ENCODE measurements at regions not wholly inside any gene's neighbourhood (a gene's known extent, or its start where the extent isn't known, plus 50 kb on each side); places are given as distances from the start of the nearest gene placed in this dataset.
"Not testable (repeated sequence)": the region's sequence is repeated elsewhere in the genome, so short reads cannot be mapped to it uniquely, and the experiment has no call there.

DNA sequence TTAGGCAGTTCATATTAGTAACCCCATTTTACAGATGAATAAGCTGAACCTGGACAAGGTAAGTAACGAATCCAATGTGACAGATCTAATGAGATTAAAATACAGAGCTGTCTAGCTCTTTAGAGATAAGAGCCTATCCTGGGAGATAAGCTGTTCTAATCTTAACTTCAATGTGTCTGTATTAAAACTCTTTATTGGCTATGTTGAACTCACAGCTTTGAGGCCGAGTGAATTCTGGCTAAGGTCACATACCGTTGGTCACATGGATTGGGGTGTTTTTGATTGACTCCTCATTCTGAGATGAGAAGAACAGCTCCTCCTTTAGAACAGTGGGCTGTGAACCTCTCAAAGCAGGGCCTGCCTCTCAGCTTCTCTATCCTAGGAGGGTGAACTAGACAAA lies 113.4 kb upstream of the EEPD1 start:
- DNase-seq, result no peak

DNA sequence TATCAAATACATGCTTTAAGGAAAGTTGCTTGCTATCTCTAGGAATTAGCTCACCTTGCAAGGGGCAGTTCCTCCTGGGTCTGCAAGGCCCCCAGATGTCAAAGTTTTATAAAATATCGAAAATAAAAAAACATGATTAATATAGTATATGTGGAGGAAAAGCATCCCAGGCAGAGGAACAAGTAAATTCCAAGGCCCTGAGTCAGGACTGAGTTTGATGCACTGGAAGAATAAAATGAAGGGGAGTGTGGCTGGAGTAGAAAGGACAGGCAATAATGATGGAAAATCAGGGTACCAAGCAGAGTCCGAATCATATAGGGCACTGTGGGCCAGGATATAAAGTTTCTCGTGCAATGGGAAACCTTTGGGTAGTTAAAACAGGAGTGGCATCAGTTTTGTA lies 112.4 kb upstream of the EEPD1 start:
- DNase-seq, result no peak

DNA sequence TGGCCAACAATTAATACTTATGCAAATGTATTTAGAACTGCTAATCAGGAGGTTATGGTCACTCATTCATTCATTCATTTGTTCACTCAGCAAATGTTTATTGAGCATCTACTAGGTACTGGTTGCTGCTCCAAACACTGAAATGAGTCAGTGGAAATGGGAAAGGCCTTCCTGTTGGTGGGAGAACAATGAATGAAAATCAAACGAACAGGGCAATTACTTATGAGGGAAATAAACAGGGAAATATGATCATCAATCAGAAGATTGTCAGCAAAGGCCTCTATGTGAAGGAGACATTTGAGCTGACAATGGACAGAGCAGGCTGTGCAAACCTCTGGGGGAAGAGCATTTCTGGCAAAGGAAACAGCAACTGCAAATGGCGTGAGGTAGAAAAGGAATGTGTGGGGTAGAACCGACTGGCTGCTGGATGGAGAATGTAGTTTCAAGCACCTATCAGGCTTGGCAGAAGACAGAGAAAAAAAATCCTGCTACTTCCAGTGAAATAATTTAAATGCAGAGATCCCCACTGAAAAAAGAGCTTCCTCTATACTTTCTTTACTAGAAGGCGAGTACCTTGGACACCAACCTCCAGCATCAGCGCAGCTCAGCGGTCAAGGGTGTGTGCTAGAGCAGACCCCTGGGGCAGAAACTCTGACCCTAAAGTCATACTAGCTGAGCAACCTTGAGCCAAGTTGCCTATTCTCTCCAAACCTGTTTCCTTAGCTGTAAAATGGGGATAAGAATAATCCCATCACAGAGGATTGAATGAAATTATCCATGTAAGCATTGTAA lies 108.8 kb upstream of the EEPD1 start:
- DNase-seq, result no peak

DNA sequence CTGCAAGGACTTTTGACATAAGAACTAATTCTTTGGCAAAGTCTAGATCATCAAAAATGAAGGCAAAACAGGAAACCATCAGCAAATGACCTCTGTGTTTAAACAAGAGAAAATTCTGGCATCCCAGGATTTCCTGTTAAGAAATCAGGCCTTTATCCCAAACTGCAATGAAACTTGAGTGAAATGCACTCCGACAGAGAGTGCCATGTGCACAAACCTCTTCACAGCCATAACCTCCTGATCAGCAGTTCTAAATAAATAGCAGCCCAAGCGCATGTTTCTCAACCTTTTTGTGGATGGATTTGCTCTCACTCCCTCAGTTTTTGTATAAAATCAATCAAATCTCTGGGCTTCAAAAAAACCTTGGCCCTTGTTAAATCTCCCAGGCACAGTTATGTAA lies 107.7 kb upstream of the EEPD1 start:
- no peak for DNase-seq

DNA sequence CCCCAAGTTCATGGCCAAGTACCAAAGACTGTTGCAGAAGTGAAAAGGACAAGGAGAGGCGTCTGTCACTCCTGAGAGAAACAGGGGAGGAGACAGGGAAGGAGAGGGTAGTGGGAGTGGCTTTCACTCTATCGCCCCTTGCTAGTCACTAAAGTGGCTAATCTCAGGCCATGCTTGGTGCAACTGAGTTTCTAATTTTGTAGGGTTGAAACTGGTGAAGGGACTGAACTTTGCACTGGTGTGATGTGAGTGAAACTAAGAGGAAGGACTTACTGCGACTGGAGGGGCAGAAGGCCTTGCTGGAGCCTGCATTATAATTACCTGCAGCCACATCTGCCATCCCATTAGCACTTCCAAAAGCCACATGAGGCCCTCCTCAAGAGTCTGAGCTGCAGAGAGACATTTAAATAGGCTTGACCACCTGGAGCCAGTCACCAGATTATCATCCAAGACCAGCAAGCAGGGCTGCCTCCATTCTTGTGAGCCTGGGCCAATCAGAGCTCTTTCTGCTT lies 107.2 kb upstream of the EEPD1 start:
- DNase-seq, result no peak

DNA sequence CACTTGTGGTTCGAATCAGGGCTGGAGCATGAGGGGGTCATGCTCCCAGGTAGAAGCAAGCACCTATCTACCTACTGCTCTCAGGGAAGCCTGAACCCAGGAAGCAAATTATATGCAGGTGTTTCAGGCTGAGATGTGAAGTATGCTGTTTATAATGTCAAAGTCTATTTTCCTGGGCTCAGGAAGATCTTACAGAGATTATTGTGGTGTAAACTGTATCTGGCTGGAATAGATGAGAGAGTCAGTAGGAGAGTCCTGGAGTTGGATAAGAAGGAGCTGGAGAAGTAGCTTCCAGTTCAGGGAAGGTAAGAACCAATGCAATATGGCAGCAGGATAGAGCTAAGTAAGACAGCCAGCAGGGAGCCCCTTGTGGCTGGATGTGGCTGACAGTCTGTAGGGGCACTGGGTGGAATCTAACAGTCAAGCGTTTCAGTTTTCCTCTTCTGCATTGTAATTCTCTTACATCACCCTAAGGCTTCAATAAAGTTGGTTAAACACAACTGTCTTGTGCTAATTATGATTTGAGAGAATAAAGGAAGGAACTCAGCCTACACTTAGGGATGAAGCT lies 105.9 kb upstream of the EEPD1 start:
- DNase-seq, result no peak

DNA sequence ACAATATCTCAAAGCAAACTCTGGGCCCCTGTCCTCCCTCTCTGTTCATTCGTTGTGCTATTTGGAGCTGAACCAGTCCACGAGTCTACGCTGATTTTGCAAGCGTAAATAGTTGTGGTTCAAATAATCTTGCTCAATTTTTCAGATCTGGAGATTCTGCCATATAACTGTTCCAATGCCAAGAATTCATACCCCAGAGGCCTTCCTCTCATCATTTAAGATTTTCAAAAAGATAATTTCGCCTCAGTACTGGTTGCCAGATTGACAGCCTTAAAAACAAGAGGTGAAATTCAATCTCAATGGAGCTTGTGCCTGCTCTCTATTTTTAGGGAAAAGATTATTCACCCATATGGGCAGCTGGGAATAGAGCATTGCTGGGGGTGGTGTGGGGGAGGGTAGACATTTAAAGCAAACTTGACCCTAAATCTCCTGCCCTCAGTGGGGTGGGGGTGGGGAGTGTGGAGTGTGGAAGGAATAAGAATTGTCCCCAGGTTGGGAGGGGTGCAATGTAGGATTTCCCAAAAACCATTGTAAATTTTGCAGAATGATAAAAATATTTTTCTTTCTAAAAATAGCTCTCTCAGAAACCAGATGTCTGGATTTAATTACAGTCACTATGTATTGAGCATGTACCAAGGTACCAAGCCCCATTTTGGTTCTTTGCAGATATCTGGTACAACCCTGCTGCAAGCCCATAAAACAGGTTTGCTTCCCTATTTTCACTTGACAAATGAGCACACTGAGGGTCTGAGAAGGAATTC lies 104.7 kb upstream of the EEPD1 start:
- DNase-seq, result no peak

DNA sequence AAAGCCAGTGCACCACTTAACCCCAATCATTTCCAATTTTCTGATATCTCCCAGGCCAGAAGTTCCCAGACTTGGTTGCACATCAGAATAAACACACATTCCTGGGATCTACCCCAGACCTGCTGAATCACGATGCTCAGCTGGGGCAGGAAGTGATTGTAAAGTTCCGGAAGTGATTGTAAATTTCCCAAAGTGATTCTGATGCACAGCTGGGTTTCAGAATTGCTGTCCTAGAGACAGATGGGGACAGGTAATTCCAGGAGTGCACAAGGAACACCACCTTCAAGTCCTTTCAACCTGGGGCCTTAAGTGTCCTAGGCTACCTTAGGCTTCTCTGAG lies 104.2 kb upstream of the EEPD1 start:
- DNase-seq, result no peak

DNA sequence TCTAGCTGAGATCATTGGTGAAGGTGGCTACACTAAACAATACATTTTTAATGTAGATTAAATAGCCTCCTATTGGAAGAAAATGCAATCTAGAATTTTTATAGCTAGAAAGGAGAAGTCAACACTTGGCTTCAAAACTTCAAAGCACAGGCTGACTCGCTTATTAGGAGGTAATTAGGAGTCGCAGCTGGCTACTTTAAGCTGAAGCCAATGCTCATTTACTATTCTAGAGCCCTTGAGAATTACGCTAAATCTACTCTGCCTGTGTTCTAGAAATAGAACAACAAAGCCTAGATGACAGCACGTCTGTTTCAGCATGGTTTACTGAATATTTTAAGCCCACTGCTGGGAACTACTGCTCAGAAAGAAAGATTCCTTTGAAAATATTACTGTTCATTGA lies 101.6 kb upstream of the EEPD1 start:
- DNase-seq, result no peak

DNA sequence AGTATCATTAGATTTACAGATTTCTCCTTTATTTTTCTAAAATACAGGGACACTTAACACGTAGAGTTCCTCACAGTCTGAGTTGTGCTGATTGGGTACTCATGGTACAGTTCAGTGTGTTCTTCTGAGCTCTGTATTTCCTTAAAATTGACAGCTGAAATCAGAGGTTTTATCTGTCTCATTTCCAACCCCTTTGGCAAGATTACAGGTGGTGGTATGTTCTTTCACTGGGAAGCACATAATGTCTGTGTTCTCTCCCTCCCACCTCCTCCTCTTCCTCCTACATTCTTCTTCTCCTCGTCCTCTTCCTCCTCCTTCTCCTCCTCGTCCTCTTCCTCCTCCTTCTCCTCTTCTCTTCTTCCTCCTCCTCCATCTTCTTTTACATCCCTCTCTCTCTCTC lies 99.5 kb upstream of the EEPD1 start:
- no peak for DNase-seq

DNA sequence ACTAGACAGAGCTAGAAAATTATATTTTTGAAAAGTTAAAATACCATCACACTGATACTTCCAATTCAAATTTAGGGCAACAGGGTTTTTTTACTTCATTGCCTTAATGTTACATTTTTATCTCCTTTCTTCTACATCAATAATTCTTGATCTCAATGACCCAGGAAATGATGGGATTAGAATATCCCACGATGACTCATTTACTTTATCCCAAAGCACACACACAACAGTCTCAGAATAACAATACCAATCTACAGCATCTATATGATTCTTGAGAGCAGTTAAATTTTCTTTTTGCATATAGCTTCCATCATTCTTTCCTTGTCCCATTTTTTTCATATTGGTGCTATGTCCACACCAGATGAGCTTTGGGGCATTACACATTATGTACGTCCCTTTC lies 98.4 kb upstream of the EEPD1 start:
- DNase-seq, result no peak

DNA sequence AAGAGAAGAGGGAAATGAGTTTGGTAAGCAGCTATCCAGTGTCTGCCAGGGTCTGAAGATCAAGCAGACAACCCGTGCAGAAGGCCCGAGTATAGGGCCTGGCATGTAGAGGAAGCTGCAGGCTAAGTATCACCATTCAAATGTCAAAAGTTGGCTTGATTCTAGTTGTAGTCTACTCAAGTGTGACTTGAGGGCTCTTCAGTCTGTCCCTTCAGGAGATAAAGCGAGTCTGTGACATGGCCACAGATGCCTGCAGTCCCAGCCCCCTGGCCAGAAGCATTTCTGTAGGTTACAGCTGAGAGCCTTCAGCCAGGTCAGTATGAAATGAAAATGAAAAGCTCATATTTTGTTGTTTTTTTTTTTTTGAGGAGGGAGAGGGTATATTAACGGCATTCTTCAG lies 97.8 kb upstream of the EEPD1 start:
- no peak for DNase-seq

DNA sequence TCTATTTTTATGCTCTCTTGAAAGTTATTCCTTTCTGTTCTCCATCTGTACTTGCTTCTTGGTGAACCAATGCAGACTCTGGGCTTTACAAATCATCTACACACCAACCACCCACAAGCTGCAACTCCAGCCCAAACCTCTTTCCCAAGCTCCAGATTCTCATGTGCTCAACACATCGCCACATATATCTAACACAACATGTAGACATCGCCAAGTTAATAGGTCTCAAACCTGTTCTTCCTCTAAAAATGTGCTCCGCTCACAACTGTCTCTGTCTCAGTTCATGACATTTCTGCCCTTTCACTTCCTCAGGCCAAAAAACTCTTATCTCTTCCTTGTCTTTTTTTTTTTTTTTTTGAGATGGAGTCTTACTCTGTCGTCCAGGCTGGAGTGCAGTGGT lies 95.7 kb upstream of the EEPD1 start:
- DNase-seq, result no peak

DNA sequence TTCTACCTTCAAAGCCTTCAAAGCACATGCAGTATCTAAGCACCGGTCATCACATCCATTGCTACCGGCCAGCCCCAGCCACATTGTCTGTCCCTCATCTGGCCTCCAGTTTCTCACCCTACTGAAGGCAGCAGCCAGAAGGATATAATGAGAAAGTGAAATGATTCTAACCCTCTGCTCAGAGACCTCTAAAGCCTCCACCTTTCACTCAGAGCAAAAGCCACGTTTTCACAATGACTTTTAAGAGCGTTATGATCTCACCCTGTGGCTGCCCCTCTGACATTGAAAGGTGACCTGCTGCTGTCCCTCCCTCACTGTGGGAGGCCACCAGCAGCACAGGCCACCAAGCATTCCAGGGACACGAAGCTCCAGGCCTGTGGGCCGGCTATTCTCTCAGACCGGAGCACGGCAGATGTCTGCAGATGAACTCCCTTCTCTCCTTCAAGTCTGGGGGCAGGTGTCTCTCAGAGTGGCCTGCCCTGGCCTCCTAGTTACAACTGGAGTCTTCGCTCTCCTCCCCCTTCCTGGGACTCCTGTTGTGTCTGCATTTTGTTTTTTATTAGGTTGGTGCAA lies 94.9 kb upstream of the EEPD1 start:
- DNase-seq, result no peak

DNA sequence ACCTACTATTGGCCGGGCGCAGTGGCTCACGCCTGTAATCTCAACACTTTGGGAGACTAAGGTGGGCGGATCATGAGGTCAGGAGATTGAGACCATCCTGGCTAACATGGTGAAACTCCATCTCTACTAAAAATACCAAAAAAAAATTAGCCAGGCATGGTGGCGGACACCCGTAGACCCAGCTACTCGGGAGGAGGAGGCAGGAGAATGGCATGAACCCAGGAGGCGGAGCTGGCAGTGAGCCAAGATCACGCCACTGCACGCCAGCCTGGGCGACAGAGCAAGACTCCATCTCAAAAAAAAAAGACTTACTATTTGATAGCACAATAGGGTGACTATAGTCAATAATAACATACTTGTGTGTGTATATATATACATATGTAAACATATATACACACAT lies 92.7 kb upstream of the EEPD1 start:
- not testable (repeated sequence) for DNase-seq

DNA sequence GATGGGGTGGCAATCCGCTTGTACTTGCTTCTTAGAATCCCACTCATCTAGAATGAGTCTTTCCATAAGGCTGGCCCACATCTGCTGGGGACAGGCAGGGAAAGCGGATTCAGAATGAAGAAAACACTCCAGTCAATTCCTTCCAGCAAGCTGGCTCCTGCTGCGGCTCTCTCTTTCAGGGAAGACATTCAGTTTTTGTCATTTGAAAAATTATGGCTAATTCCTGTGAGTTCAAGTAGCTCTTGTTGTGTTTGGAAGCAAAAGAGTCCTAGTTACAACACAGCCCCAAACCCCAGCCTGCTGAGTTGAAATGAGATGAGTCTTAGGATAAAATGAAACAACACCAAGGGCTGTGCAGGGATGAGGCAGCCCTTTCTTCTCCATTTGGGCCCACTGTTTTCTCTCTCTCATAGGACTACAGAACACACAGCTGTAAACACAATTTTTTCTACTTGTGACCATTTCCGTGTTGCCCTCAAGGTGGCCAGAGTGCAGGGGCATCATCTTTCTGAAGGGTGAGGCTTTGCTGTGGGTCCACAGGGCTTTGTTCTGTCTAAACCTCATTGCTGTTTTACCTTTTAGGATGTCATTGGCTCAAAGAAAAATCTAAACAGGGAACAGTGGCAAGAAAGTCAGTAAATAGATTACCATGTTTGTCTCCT lies 90.8 kb upstream of the EEPD1 start:
- DNase-seq, result no peak

DNA sequence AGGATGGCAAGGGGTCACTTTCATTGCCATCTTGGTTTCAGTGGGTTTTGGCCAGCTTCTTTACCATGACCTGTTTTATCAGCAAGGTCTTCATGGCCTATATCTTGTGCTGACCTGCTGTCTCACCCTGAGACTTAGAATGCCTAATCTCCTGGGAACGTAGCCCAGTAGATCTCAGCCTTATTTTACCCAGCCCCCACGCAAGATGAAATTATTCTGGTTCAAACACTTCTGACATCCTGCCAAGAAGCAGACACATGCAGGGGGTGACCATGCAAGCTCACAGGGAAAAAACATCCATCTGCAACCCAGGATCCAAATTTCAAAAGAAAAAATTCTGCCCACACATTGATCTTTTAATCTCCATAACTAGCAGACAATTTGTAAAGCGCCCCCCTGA lies 88.4 kb upstream of the EEPD1 start:
- no peak for DNase-seq

DNA sequence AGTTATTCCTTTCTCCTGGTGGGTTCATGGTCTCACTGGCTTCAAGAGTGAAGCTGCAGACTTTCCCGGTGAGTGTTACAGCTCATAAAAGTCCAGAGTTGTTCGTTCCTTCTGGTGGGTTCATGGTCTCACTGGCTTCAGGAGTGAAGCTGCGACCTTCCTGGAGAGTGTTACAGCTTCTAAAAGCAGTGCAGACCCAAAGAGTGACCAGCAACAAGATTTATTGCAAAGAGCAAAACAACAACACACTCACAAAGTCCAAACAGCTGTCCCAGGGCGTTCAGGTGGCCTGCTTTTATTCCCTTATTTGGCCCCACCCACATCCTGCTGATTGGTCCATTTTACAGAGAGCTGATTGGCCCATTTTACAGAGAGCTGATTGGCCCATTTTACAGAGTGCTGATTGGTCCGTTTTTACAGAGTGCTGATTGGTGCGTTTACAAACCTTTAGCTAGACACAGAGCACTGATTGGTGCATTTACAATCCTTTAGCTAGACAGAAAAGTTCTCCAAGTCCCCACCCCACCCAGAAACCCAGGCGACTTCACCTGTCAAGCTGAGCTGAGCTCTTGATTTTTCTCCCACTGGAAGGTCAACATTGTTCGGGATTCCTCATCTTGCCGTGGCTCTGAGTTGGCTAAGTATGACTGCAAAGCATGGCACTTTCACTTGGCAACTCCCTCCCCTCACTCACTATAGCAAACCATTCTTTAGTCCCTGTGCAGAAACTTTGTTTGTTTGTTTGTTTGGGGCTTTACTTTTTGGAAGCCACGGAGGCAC lies 87.3 kb upstream of the EEPD1 start:
- not testable (repeated sequence) for DNase-seq

DNA sequence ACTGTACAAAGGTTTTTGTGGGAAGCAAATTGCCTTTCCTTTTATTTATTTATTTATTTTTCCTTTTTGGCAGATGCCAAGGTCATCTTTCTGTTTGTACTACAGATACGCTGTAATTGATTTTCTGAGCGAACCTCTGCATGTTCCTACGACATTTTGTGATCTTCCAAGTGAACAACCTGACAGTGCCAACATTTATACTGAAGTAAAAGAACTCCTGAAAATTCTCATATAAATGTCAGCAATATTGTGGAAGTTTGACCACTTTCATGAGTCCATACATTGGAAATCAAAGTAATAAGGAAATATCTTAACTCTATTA lies 86.8 kb upstream of the EEPD1 start:
- no peak for DNase-seq

DNA sequence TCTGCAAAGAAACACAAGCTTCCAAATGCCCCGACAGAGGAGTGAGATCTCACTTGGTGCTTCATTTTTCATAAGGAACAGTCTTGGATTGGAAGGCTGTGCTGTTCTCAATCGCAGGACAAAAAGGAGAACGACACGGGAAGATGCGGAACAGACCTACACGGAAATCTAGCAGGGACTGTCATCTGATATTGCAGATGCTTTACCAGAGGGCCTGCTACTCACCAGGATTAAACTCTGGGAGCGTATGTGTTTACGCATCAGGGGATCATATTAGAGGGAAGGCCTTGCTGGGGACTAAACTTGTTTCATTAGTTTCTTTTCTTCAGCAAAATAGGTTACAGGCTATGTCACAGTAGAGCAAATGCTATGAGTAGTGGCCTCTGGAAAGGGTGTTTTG lies 82.8 kb upstream of the EEPD1 start:
- DNase-seq, result no peak

DNA sequence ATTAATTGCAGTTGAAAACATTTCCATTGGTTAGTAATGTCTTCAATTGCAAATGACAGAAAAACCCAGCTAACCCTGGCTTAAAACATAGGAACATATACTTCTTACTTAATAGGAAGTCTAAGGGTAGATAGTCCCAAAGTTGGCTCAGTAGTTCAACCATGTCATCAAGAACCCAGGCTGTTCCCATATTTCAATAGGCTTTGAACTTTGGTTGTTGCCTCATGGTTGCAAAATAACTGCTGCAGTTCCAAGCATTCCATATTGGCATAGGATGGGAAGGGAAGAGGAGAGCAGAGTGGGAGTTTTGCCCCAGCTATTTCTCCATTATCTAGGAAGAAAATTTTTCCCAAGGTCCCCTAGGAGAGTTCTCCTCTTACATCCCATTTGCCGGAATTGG lies 81.4 kb upstream of the EEPD1 start:
- no peak for DNase-seq

DNA sequence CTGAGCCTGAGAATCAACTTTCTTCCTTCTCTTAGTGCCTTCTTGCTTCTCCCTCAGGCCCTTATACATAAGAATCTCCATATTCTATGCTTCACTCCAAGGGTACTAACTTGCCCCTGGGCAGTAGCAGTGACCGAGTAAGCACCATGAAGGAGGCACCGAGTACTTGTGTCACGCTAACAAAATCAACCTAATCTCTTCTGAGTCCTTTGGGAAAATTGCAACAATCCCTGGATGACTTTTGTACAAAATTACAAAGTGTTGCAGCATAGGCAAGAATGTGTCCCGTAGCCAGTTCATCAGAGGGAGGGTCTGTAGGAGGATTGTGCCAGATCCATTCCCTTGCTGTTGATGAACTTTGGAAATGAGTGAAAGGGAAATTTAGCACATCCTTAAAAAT lies 80.4 kb upstream of the EEPD1 start:
- DNase-seq, result no peak

DNA sequence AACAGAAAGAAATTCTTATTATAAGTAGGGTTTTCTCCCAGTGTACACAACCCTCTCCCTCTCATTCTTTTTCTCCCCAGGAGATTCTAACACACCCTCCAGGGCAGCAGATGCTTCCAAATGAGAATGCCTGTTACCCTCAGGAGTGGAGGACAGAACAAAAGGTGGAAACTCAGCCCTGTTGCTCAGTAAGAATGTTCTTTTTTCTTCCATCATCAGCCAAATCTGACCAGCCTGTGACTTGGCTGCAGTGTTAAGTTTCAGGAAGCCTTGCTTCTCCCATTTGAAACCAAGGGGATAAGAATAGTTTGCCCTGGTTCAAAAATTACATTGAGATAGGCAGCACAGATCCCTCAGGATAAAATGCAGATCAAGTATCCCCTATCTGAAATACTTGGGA lies 77.5 kb upstream of the EEPD1 start:
- no peak for DNase-seq
